ENCODE measurements at regions not wholly inside any gene's neighbourhood (a gene's known extent, or its start where the extent isn't known, plus 50 kb on each side); places are given as distances from the start of the nearest gene placed in this dataset.

GRCh38 chr1:22238356-22239224 lies 95.7 kb upstream of the WNT4 start:
- DNase-seq (ENCODE audit: extremely low spot score, unreplicated experiment): no peak
- H3K4me1 Mint-ChIP-seq (ENCODE audit: unreplicated experiment): peaks cover 23% of the 10 kb centered on the region
- H3K9me3 Mint-ChIP-seq: no peaks in the 10 kb centered on the region
- H3K4me3 Mint-ChIP-seq: no peak overlapping the region
- H3K36me3 Mint-ChIP-seq: no peaks in the 10 kb centered on the region
- H3K27ac Mint-ChIP-seq: no peak overlapping the region
- H3K27me3 Mint-ChIP-seq: peaks cover 6% of the 10 kb centered on the region
- TF ChIP-seq CTCF (conservative IDR thresholded peaks at IDR 0.05): no peak

GRCh38 chr1:22239378-22239777 lies 96.5 kb upstream of the WNT4 start:
- H3K36me3 Mint-ChIP-seq: no peaks in the 10 kb centered on the region
- H3K27ac Mint-ChIP-seq: no peak overlapping the region
- DNase-seq (ENCODE audit: extremely low spot score, unreplicated experiment): no peak
- no peaks in the 10 kb centered on the region for H3K9me3 Mint-ChIP-seq
- no peak for TF ChIP-seq CTCF (conservative IDR thresholded peaks at IDR 0.05)
- H3K4me3 Mint-ChIP-seq: no peak overlapping the region
- H3K4me1 Mint-ChIP-seq (ENCODE audit: unreplicated experiment): peaks cover 19% of the 10 kb centered on the region
- peaks cover 6% of the 10 kb centered on the region for H3K27me3 Mint-ChIP-seq

GRCh38 chr1:22241250-22241649 lies 98.4 kb upstream of the WNT4 start:
- H3K4me3 Mint-ChIP-seq: no peak overlapping the region
- H3K36me3 Mint-ChIP-seq: no peaks in the 10 kb centered on the region
- peaks cover 6% of the 10 kb centered on the region for H3K27me3 Mint-ChIP-seq
- no peak overlapping the region for H3K27ac Mint-ChIP-seq
- no peak for DNase-seq (ENCODE audit: extremely low spot score, unreplicated experiment)
- H3K9me3 Mint-ChIP-seq: no peaks in the 10 kb centered on the region
- TF ChIP-seq CTCF (conservative IDR thresholded peaks at IDR 0.05): no peak
- H3K4me1 Mint-ChIP-seq (ENCODE audit: unreplicated experiment): peaks cover 21% of the 10 kb centered on the region

- H3K4me1 Mint-ChIP-seq (ENCODE audit: unreplicated experiment): peaks cover 26% of the 10 kb centered on the region
- no peaks in the 10 kb centered on the region for H3K36me3 Mint-ChIP-seq
- H3K4me3 Mint-ChIP-seq: no peak overlapping the region
- DNase-seq (ENCODE audit: extremely low spot score, unreplicated experiment): no peak
- peaks cover 6% of the 10 kb centered on the region for H3K27me3 Mint-ChIP-seq
- H3K27ac Mint-ChIP-seq: no peak overlapping the region
- no peak for TF ChIP-seq CTCF (conservative IDR thresholded peaks at IDR 0.05)
- no peaks in the 10 kb centered on the region for H3K9me3 Mint-ChIP-seq
These were observed 98.9 kb upstream of the WNT4 start for GRCh38 chr1:22241811-22242210.

- H3K36me3 Mint-ChIP-seq: no peaks in the 10 kb centered on the region
- H3K4me3 Mint-ChIP-seq: no peak overlapping the region
- peaks cover 41% of the 10 kb centered on the region for H3K4me1 Mint-ChIP-seq (ENCODE audit: unreplicated experiment)
- no peaks in the 10 kb centered on the region for H3K9me3 Mint-ChIP-seq
- peaks cover 6% of the 10 kb centered on the region for H3K27me3 Mint-ChIP-seq
- DNase-seq (ENCODE audit: extremely low spot score, unreplicated experiment): no peak
- H3K27ac Mint-ChIP-seq: no peak overlapping the region
- no peak for TF ChIP-seq CTCF (conservative IDR thresholded peaks at IDR 0.05)
These were observed 102.3 kb upstream of the WNT4 start for GRCh38 chr1:22245100-22245650.
